HepG2 (cell line): ENCODE measurements at regions not wholly inside any gene's neighbourhood (a gene's known extent, or its start where the extent isn't known, plus 50 kb on each side); places are given as distances from the start of the nearest gene placed in this dataset.

Source experiments
- SMAD3 ChIP-seq: sonication (generic); formaldehyde crosslinking; IDR thresholded peaks from 2 replicates; pipeline ENCODE4 v1.4.0; 2020; ENCODE audit warnings: missing genetic modification reagents
- SMC3 ChIP-seq: IDR thresholded peaks from 2 replicates; pipeline ENCODE4 v1.6.1; 2011; ENCODE audit warnings: low read length, improper control_type of control experiment
- ZBTB43 ChIP-seq: sonication (generic); formaldehyde crosslinking; conservative IDR thresholded peaks from 2 replicates; pipeline ENCODE4 v1.4.0; 2020; ENCODE audit warnings: missing genetic modification reagents
- ZNF225 ChIP-seq: sonication (generic); formaldehyde crosslinking; IDR thresholded peaks from 2 replicates; pipeline ENCODE4 v1.4.0; 2020; ENCODE audit warnings: mild to moderate bottlenecking, missing genetic modification reagents
- ZNF883 ChIP-seq: sonication (generic); formaldehyde crosslinking; IDR thresholded peaks from 2 replicates; pipeline ENCODE4 v1.5.1; 2020; ENCODE audit warnings: mild to moderate bottlenecking, missing genetic modification reagents; ENCODE audit errors: not compliant biosample characterization
- TF ChIP-seq, protein P1 (sequence below): sonication (generic); formaldehyde crosslinking; IDR thresholded peaks from 2 replicates; pipeline ENCODE4 v1.5.0; 2020; ENCODE audit warnings: mild to moderate bottlenecking, missing genetic modification reagents, moderate library complexity

DNA sequence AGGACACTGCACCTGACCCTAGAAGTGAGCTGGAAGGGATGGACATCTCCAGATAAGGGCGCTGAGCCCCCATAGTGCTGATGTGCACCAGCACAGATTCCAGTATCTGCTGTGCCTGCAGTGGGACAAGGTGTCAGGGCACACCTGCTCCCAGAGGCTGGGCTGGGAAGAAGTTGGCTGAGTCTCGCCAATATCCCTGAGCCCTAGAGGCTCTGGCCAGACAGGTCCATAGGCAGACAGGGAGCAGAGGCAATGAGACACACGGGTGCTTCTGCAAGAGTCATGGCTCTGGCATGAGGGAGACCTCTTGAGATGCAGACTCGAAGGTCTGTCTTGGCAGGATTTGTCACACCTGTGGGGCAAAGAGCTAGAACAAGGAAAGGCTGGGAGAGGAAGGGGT, 1321.5 kb downstream of the UQCRFS1 start:
- TF ChIP-seq SMAD3 (no peak), ZNF225 (no peak), ZBTB43 (no peak), ZNF883 (CRISPR knock-in tag) (no peak), SMC3 (no peak)
- TF ChIP-seq, protein P1, sequence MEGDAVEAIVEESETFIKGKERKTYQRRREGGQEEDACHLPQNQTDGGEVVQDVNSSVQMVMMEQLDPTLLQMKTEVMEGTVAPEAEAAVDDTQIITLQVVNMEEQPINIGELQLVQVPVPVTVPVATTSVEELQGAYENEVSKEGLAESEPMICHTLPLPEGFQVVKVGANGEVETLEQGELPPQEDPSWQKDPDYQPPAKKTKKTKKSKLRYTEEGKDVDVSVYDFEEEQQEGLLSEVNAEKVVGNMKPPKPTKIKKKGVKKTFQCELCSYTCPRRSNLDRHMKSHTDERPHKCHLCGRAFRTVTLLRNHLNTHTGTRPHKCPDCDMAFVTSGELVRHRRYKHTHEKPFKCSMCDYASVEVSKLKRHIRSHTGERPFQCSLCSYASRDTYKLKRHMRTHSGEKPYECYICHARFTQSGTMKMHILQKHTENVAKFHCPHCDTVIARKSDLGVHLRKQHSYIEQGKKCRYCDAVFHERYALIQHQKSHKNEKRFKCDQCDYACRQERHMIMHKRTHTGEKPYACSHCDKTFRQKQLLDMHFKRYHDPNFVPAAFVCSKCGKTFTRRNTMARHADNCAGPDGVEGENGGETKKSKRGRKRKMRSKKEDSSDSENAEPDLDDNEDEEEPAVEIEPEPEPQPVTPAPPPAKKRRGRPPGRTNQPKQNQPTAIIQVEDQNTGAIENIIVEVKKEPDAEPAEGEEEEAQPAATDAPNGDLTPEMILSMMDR = no peak
